SK-N-SH (cell line): ENCODE measurements at regions not wholly inside any gene's neighbourhood (a gene's known extent, or its start where the extent isn't known, plus 50 kb on each side); places are given as distances from the start of the nearest gene placed in this dataset.

Experiments used
- CTCF ChIA-PET: fragments of 300-600, 350-600 bp; formaldehyde crosslinking; extraction: SDS; loops from one replicate; lab custom pipeline; 2021; lab: Yijun Ruan, JAX
- POLR2A ChIA-PET: fragments of 350-600 bp; sonication (Branson Sonifier 250); formaldehyde crosslinking; extraction: SDS; loops from one replicate; lab custom pipeline; 2020; ENCODE audit warnings: antibody characterized with exemption, inconsistent platforms; lab: Yijun Ruan, JAX
- DNase-seq: peaks from one replicate; pipeline ENCODE4 v3.0.0; 2012
- H2AFZ ChIP-seq: fragments of 200-600 bp; sonication (generic); 2 replicates; pipeline ENCODE4 v1.8.1; 2016; ENCODE audit warnings: antibody characterized with exemption, mild to moderate bottlenecking, low read depth
- H3F3A ChIP-seq: fragments of 200-600 bp; sonication (generic); replicated peaks from 2 replicates; pipeline ENCODE3; 2016; ENCODE audit warnings: antibody characterized with exemption, mild to moderate bottlenecking; ENCODE audit not compliant: insufficient read depth
- H3K27ac ChIP-seq, 2 experiments: fragments of 200-500 bp in 1 of 2; fragments of 200-600 bp in 1 of 2; sonication (Bioruptor generic) in 1 of 2; sonication (generic), shearing (Covaris generic) in 1 of 2; 2 replicates each; pipeline versions ENCODE4 v1.5.1 to v1.6.1; 2014 to 2016; ENCODE audit warnings: low read depth in 2 of 2, inconsistent platforms in 1 of 2, low read length in 1 of 2, mild to moderate bottlenecking in 1 of 2, mixed read lengths in 1 of 2
- H3K27me3 ChIP-seq: fragments of 200-600 bp; sonication (generic), shearing (Covaris generic); 2 replicates; pipeline ENCODE4 v1.6.1; 2016; ENCODE audit warnings: mixed run types; ENCODE audit not compliant: insufficient read depth
- H3K36me3 ChIP-seq, 2 experiments: fragments of 200-500 bp in 1 of 2; fragments of 200-600 bp in 1 of 2; sonication (Bioruptor generic) in 1 of 2; sonication (generic) in 1 of 2; replicated peaks in 1 of 2; 2 replicates each; pipeline versions ENCODE3 to v1.5.1; 2014 to 2016; ENCODE audit warnings: low read length in 1 of 2, mild to moderate bottlenecking in 1 of 2; ENCODE audit not compliant: insufficient read depth in 2 of 2, control insufficient read depth in 1 of 2
- H3K4me1 ChIP-seq, 2 experiments: fragments of 200-500 bp in 1 of 2; fragments of 200-600 bp in 1 of 2; sonication (Bioruptor generic) in 1 of 2; sonication (generic), shearing (Covaris generic) in 1 of 2; 2 replicates each; pipeline versions ENCODE4 v1.5.1 to v1.6.1; 2014 to 2016; ENCODE audit warnings: low read depth in 1 of 2, low read length in 1 of 2, mixed run types in 1 of 2; ENCODE audit not compliant: insufficient read depth in 2 of 2, control insufficient read depth in 1 of 2
- H3K4me2 ChIP-seq: fragments of 200-600 bp; sonication (generic), shearing (Covaris generic); 2 replicates; pipeline ENCODE4 v1.6.1; 2017; ENCODE audit warnings: mixed run types
- H3K4me3 ChIP-seq, 2 experiments: fragments of 200-500 bp in 1 of 2; fragments of 200-600 bp in 1 of 2; sonication (Bioruptor generic) in 1 of 2; sonication (generic), shearing (Covaris generic) in 1 of 2; 2 replicates each; pipeline versions ENCODE4 v1.5.1 to v1.8.1; 2014 to 2016; ENCODE audit warnings: low read depth in 2 of 2, inconsistent platforms in 1 of 2, low read length in 1 of 2, mild to moderate bottlenecking in 1 of 2, mixed read lengths in 1 of 2, moderate library complexity in 1 of 2
- H3K79me2 ChIP-seq: fragments of 200-600 bp; sonication (generic); 2 replicates; pipeline ENCODE4 v1.8.1; 2017; ENCODE audit warnings: mild to moderate bottlenecking; ENCODE audit not compliant: insufficient read depth
- H3K9ac ChIP-seq: fragments of 200-600 bp; sonication (generic); 2 replicates; pipeline ENCODE4 v1.6.1; 2017; ENCODE audit warnings: mixed run types
- H3K9me2 ChIP-seq: fragments of 200-600 bp; sonication (generic); 2 replicates; pipeline ENCODE4 v1.6.1; 2017; ENCODE audit warnings: mixed run types
- H3K9me3 ChIP-seq: fragments of 200-600 bp; sonication (generic); 2 replicates; pipeline ENCODE4 v1.6.1; 2017; ENCODE audit warnings: mixed run types, mild to moderate bottlenecking, moderate library complexity
- H4K20me1 ChIP-seq: fragments of 200-600 bp; sonication (generic); 2 replicates; pipeline ENCODE4 v1.6.1; 2017; ENCODE audit warnings: mild to moderate bottlenecking, mixed run types; ENCODE audit not compliant: insufficient read depth
- CHD2 ChIP-seq: fragments of 150-350 bp; IDR thresholded peaks from 2 replicates; pipeline ENCODE4 v1.6.1; 2018; ENCODE audit warnings: low read length; ENCODE audit not compliant: partially characterized antibody
- ELF1 ChIP-seq: IDR thresholded peaks from 2 replicates; pipeline ENCODE4 v1.4.0; 2012
- GATA2 ChIP-seq: sonication (generic); formaldehyde crosslinking; IDR thresholded peaks from 2 replicates; pipeline ENCODE4 v1.5.0; 2020; ENCODE audit warnings: mild to moderate bottlenecking, missing genetic modification reagents
- JUND ChIP-seq: IDR thresholded peaks from 2 replicates; pipeline ENCODE4 v1.4.0; 2012
- MEF2A ChIP-seq: IDR thresholded peaks from 2 replicates; pipeline ENCODE4 v1.4.0; 2012; ENCODE audit warnings: low read depth, borderline replicate concordance
- RAD21 ChIP-seq: IDR thresholded peaks from 2 replicates; pipeline ENCODE4 v1.6.1; 2012; ENCODE audit warnings: mild to moderate bottlenecking, low read length
- RXRA ChIP-seq: IDR thresholded peaks from 2 replicates; pipeline ENCODE4 v1.4.0; 2012; ENCODE audit warnings: low read depth, mild to moderate bottlenecking, borderline replicate concordance
- TAF1 ChIP-seq: IDR thresholded peaks from 2 replicates; pipeline ENCODE4 v1.6.1; 2012; ENCODE audit warnings: low read depth, mild to moderate bottlenecking, low read length, moderate library complexity, borderline replicate concordance
- TEAD4 ChIP-seq: IDR thresholded peaks from 2 replicates; pipeline ENCODE4 v1.4.0; 2012; ENCODE audit warnings: mild to moderate bottlenecking, borderline replicate concordance; ENCODE audit not compliant: insufficient read depth
- USF1 ChIP-seq: IDR thresholded peaks from 2 replicates; pipeline ENCODE4 v1.4.0; 2012; ENCODE audit warnings: low read depth, borderline replicate concordance
- USF2 ChIP-seq: fragments of 150-350 bp; IDR thresholded peaks from 2 replicates; pipeline ENCODE4 v1.6.1; 2017; ENCODE audit warnings: antibody characterized with exemption, low read length, low read depth, borderline replicate concordance
- WGBS: methylation state at CpG from one replicate; pipeline ENCODE4 v1.1.6; 2017; ENCODE audit warnings: low lambda C conversion rate; 5-methylcytosine and 5-hydroxymethylcytosine counted together
- TF ChIP-seq, protein P1 (sequence below): fragments of 200-600 bp; sonication (generic); IDR thresholded peaks from 2 replicates; pipeline ENCODE4 v1.6.1; 2017; ENCODE audit warnings: antibody characterized with exemption, mild to moderate bottlenecking, moderate library complexity
- TF ChIP-seq, protein P2 (sequence below): IDR thresholded peaks from 2 replicates; pipeline ENCODE4; 2012

- TF ChIP-seq MEF2A (no peak), USF2 (no peak), GATA2 (no peak), RAD21 (no peak), ELF1 (no peak), JUND (no peak)
- no peak for DNase-seq
- peaks cover 51% of the 10 kb centered on the region; the same call in 1 of the 2 replicates for H3K27me3 ChIP-seq
- H3K4me1 ChIP-seq: no peaks in the 10 kb centered on the region
- no peak overlapping the region for H2AFZ ChIP-seq
- WGBS: 24% methylated on average over 24 of the region's 38 CpGs
- H3K9ac ChIP-seq: no peak overlapping the region
- no peak overlapping the region for H3K27ac ChIP-seq
- no peaks in the 10 kb centered on the region for H3K9me2 ChIP-seq
- no peak overlapping the region for H3K4me2 ChIP-seq
- ChIA-PET POLR2A (no interaction called here), CTCF (no interaction called here)
- no peaks in the 10 kb centered on the region for H3F3A ChIP-seq
- no peak overlapping the region for H3K4me3 ChIP-seq
- H3K79me2 ChIP-seq: no peaks in the 10 kb centered on the region
- no peaks in the 10 kb centered on the region for H3K36me3 ChIP-seq
- no peaks in the 10 kb centered on the region for H4K20me1 ChIP-seq
- H3K9me3 ChIP-seq: no peaks in the 10 kb centered on the region
These were observed 180.7 kb downstream of the CRLF2 start for GRCh38 chrX:1031521-1032430.

- Histone ChIP-seq H2AFZ (no peak overlapping the region), H3F3A (no peaks in the 10 kb centered on the region), H3K79me2 (no peaks in the 10 kb centered on the region), H4K20me1 (no peaks in the 10 kb centered on the region), H3K27ac (no peak overlapping the region), H3K4me2 (no peak overlapping the region), H3K9me3 (no peaks in the 10 kb centered on the region), H3K4me1 (no peaks in the 10 kb centered on the region), H3K27me3 (peaks cover 31% of the 10 kb centered on the region; the same call in 1 of the 2 replicates), H3K4me3 (no peak overlapping the region), H3K9ac (no peak overlapping the region), H3K36me3 (no peaks in the 10 kb centered on the region), H3K9me2 (no peaks in the 10 kb centered on the region)
- WGBS: 35% methylated on average over 15 of the region's 15 CpGs
- ChIA-PET CTCF (no interaction called here), POLR2A (no interaction called here)
- TF ChIP-seq, protein P1, sequence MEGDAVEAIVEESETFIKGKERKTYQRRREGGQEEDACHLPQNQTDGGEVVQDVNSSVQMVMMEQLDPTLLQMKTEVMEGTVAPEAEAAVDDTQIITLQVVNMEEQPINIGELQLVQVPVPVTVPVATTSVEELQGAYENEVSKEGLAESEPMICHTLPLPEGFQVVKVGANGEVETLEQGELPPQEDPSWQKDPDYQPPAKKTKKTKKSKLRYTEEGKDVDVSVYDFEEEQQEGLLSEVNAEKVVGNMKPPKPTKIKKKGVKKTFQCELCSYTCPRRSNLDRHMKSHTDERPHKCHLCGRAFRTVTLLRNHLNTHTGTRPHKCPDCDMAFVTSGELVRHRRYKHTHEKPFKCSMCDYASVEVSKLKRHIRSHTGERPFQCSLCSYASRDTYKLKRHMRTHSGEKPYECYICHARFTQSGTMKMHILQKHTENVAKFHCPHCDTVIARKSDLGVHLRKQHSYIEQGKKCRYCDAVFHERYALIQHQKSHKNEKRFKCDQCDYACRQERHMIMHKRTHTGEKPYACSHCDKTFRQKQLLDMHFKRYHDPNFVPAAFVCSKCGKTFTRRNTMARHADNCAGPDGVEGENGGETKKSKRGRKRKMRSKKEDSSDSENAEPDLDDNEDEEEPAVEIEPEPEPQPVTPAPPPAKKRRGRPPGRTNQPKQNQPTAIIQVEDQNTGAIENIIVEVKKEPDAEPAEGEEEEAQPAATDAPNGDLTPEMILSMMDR: no peak
- no peak for TF ChIP-seq USF1
- no peak for TF ChIP-seq GATA2
- TF ChIP-seq, protein P2, sequence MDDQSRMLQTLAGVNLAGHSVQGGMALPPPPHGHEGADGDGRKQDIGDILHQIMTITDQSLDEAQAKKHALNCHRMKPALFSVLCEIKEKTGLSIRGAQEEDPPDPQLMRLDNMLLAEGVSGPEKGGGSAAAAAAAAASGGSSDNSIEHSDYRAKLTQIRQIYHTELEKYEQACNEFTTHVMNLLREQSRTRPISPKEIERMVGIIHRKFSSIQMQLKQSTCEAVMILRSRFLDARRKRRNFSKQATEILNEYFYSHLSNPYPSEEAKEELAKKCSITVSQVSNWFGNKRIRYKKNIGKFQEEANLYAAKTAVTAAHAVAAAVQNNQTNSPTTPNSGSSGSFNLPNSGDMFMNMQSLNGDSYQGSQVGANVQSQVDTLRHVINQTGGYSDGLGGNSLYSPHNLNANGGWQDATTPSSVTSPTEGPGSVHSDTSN: no peak
- no peak for TF ChIP-seq TEAD4
- TF ChIP-seq RXRA: no peak
- no peak for TF ChIP-seq TAF1
- TF ChIP-seq CHD2: no peak
- DNase-seq: no peak
These were observed 183.0 kb downstream of the CRLF2 start for GRCh38 chrX:1029494-1029893.
